ENCODE measurements at regions not wholly inside any gene's neighbourhood (a gene's known extent, or its start where the extent isn't known, plus 50 kb on each side); places are given as distances from the start of the nearest gene placed in this dataset.
"Not testable (repeated sequence)": the region's sequence is repeated elsewhere in the genome, so short reads cannot be mapped to it uniquely, and the experiment has no call there.

DNA sequence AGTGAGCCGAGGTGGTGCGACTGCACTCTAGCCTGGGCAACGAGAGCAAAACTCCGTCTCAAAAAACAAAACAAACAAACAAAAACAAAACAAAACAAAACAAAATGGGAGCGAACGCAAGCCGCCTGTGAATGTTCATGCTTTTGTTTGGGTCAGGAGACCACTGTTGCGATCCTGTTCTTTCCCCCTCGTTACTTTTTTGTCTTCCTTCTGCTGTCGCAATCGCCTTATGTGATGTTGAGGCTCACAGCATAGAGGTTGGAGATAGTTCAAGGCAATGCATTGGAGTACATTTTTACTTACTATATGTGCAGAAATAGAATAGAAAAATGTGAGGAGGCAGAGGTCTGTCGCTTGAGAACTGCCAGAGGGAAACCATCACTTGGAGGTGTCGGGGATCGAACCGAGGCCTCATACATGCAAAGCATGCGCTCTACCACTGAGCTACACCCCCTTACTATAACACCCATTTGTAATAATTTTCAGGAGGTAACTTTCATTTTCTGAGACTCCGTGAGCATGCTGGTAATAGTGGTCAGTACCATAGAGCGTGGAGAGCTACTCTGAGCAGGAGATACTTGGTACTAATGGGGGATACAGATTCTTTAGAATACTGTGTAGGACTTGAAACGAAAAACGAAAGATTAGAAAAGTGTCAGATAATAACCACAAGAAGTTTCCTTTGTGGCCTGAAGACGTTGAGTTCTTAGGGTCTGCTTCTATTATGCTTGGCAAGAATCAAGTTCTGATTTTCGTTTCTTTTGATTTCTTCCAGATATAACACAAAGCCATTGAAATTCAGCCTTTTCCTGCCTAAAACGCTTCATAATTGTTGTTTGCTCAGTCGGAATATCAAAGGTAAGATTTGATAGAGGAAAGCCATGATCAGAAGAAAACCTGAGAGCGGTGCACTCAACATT lies 121.1 kb downstream of the TRIM27 start:
- DNase-seq (ENCODE audit: low spot score), result no peak

GRCh38 chr6:28803337-28803709 lies 120.5 kb downstream of the TRIM27 start:
- no peak for DNase-seq (ENCODE audit: low spot score)

DNA sequence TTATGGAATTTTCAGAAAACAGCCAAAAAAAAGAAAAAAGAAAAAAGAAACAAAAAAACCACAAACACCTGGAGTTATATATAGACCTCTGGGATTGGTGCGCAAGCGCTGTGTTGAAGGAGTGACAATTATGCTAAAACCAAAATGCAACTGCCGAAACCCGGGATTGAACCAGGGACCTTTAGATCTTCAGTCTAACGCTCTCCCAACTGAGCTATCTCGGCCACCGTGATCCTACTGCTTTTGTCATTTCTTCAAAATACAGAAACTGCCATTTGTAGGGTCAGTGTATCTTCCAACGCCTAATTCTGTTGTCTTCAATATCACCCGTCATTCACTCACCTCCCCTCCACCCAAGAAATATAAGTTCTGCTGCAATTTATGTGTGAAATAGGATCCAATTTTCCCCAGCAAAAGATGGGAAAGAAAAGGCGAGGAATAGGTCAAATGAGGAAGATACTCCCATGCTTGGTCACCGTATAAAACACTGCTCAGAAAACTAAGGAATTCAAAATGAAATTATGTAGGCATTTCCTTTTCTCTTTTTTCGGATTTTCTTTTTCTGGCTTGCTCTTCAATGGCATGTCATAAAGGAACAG lies 116.0 kb downstream of the TRIM27 start:
- DNase-seq (ENCODE audit: low spot score), result no peak

DNA sequence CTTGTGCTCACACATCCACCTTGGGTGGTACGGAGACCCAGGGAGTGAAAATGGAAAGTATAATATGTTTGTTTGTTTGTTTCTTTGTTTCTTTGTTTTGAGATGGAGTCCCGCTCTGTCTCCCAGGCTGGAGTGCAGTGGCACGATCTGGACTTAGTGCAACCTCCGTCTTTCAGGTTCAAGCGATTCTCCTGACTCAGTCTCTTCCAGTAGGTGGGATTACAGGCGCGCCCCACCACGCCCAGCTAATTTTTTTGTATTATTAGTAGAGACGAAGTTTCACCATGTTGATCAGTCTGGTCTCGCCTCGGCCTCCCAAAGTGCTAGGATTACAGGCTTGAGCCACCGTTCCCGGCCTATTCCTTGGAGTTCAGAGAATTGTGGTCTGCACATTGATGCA lies 115.4 kb downstream of the TRIM27 start:
- no peak for DNase-seq (ENCODE audit: low spot score)

DNA sequence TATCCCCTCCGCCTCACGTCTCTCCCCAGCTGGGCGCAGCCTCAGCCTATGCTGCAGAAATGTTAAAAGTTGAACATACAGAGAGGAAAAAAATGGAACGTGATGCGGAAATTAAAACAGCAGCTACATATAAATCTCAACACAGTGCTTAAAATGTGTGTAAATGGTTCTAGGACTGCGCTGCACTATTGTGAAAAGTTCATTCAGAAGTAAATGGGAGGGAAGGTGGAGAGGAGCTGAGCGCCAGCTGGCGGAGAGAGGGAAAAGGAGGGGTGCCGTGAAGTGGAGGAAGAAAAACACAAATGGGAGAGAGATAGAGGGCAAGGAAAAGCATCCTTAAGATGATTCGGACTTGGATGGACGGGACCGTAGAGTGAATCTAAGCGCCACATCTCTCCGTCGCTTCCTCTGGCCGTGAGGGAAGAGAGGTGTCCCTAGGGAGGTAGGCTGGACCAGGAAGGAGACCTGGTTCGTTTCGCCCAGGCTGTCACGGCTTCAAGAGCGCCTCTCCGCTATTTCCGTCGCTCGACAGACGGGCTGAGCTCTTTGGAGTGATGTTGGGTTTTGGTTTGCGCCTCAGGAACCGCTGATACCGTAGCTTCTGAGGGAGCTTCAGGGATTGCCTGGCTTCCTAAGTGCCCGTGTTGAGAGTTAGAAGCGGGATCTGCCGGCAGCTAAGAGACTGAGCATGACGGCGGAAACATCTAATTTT lies 113.7 kb downstream of the TRIM27 start:
- DNase-seq (ENCODE audit: low spot score), result no peak

DNA sequence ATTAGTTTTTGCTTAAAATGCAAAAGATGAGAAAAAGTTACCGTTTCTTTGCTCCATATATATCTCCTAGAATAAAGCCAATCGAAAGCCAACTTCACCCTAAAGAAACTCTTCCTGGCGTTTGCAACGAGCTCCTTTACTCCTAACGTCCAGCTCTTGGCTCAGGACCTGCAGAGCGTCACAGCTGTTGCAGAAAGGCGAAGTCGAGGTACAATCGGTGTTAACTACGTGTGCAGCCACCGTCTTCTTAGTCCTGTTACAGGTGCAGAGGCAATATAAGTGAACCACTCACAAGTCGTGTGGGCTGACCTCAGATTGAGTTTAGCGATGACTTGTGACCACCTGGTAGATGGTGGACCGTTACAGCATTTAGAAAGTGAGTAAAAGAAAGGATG lies 113.1 kb downstream of the TRIM27 start:
- no peak for DNase-seq (ENCODE audit: low spot score)

GRCh38 chr6:28811873-28812272 lies 111.9 kb downstream of the TRIM27 start:
- DNase-seq (ENCODE audit: low spot score), result no peak

GRCh38 chr6:28812778-28813569 lies 110.8 kb downstream of the TRIM27 start:
- no peak for DNase-seq (ENCODE audit: low spot score)

GRCh38 chr6:28814032-28814976 lies 109.5 kb downstream of the TRIM27 start:
- no peak for DNase-seq (ENCODE audit: low spot score)

DNA sequence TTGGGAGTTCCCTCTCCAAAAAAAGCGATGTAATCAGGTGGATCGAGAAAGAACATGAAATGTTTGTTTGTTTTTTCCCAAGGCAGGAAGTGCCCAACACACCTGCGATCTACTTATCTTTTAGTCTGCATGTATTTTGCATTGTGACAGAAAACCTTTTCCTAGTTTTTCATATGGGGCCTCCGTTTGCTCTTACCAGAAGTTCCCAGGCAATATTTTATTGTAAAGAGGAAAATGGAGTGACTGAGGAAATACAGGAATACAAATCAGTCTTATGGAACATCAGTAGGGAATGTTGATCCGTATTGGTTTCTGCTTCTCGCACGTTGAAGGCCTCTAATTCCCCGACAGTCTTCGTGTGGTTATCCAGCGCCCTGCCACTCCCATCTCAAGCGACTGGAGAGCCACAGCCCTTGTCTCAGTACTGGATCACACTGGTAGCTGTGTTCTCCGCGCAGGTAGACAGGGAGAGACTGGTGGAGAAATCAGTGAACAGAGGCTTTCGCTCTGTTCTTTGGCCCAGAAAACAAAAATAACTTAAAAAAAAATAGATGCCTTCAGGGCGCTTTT lies 107.4 kb downstream of the TRIM27 start:
- DNase-seq (ENCODE audit: low spot score), result no peak

- no peak for DNase-seq (ENCODE audit: low spot score)
Observed at GRCh38 chr6:28816909-28817807, 106.6 kb downstream of the TRIM27 start.

DNA sequence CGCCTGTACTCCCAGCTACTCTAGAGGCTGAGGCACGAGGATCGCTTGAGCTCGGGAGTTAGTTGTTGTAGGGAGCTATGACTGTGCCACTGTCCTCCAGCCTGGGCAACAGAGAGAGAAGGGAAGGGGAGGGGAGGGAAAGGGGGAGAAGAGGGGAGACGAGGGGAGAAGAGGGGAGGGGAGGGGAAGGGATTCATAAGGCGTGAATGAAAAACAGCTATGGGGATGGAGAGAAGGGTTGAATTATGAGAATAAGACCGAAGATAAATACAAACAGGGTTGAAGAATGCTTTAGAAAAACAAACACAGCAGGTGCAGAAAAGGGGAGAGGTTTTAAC lies 106.0 kb downstream of the TRIM27 start:
- DNase-seq (ENCODE audit: low spot score), result no peak

DNA sequence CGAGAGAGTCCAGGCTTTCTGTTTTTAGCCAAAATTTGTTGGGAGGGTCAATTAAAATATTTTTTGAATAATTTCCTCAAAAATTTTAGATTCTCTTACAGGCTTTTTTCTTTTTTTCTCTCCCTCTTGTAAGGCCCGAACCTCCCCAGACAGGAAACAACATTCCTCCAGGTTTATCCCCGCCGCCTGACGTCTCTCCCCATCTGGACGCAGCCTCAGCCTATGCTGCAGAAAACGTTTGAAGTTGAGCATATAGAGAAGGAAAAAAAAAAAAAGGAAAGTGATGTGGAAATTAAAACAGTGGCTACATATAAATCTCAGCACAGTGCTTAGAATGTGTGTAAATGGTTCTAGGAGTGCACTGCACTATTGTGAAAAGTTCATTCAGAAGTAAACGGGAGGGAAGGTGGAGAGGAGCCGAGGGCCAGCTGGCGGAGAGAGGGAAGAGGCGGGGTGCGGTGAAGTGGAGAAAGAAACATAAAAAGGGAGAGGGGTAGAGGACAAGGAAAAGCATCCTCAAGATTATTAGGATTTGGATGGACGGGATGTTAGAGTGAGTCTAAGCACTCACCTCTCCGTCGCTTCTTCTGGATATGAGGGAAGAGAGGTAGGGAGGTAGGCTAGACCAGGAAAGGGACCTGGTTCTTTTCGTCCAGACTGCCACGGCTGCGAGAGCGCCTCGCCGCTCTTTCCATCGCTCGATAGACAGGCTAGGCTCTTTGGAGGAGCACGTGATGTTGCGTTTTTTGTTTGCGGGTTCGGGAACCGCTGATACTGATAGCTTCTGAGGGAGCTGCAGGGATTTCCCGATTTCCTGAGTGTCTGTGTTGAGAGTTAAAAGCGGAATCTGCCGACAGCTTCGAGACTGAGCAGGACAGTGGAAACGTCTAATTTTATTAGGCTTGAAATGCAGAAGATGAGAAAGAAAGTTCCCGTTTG lies 98.7 kb downstream of the TRIM27 start:
- no peak for DNase-seq (ENCODE audit: low spot score)

DNA sequence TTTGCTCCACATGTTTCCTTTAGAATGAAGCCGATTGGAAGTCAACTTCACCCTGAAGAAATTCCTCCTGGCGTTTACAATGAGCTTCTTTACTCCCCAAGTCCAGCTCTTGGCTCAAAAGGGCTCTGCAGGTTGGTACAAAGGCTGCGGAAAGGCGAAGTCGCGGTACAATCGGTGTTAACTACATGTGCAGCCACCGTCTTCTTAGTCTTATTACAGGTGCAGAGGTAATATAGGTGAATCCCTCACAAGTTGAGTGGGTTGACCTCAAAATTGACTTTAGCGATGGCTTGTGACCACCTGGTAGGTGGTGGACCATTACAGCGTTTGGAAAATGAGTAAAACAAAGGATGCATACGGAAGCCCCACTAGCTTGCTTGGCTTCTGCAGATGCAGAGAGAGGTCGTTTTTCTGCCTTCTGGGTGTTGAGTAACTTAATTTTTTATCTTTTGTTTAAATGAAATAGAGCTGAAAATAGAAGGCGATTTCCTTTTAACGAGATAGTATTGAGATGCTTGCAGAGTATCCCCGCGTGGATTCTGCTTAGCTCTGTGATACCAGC lies 98.0 kb downstream of the TRIM27 start:
- no peak for DNase-seq (ENCODE audit: low spot score)

GRCh38 chr6:28831683-28832082 lies 92.1 kb downstream of the TRIM27 start:
- DNase-seq (ENCODE audit: low spot score), result not testable (repeated sequence)

GRCh38 chr6:28836703-28837102 lies 87.1 kb downstream of the TRIM27 start:
- not testable (repeated sequence) for DNase-seq (ENCODE audit: low spot score)

DNA sequence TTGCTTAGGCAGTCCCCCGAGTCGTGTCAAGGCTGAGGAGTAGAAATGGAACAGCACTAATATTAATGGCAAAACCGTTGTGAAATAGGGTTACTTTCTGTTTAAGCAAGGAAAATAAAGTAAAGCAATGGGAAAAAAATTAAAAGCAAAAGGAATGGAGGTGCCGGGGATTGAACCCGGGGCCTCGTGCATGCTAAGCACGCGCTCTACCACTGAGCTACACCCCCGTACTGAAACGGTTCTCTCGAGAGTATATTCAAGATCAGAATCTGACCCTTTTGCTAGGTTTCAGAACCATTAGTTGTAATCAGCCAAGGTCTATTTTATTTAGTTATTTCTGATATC lies 85.5 kb downstream of the TRIM27 start:
- peak; percentile 83 for DNase-seq (ENCODE audit: low spot score)
